Ishikawa (cell line): ENCODE measurements at regions not wholly inside any gene's neighbourhood (a gene's known extent, or its start where the extent isn't known, plus 50 kb on each side); places are given as distances from the start of the nearest gene placed in this dataset.

ENCODE experiments used
- CEBPB ChIP-seq: IDR thresholded peaks from 2 replicates; pipeline ENCODE4 v1.6.1; 2012
- CREB1 ChIP-seq: IDR thresholded peaks from 2 replicates; pipeline ENCODE4 v1.6.1; 2012; ENCODE audit warnings: low read depth
- EP300 ChIP-seq: IDR thresholded peaks from 2 replicates; pipeline ENCODE4 v1.6.1; 2012; ENCODE audit warnings: borderline replicate concordance
- FOXM1 ChIP-seq: IDR thresholded peaks from 2 replicates; pipeline ENCODE4 v1.6.1; 2012; ENCODE audit warnings: low read depth, borderline replicate concordance
- MAX ChIP-seq: IDR thresholded peaks from 2 replicates; pipeline ENCODE4 v1.6.1; 2012
- RAD21 ChIP-seq: IDR thresholded peaks from 2 replicates; pipeline ENCODE4 v1.6.1; 2012; ENCODE audit warnings: low read depth
- TAF1 ChIP-seq: IDR thresholded peaks from 2 replicates; pipeline ENCODE4 v1.6.1; 2012; ENCODE audit warnings: low read depth, mild to moderate bottlenecking
- TCF12 ChIP-seq: IDR thresholded peaks from 2 replicates; pipeline ENCODE4 v1.6.1; 2012; ENCODE audit warnings: low read depth
- TEAD4 ChIP-seq: IDR thresholded peaks from 2 replicates; pipeline ENCODE4 v1.6.1; 2012
- YY1 ChIP-seq: IDR thresholded peaks from 2 replicates; pipeline ENCODE4 v1.6.1; 2012; ENCODE audit warnings: low read depth

GRCh38 chr12:66903782-66904396 lies 225.0 kb upstream of the GRIP1 start:
- no peak for TF ChIP-seq FOXM1
- no peak for TF ChIP-seq TAF1
- no peak for TF ChIP-seq MAX
- no peak for TF ChIP-seq EP300
- no peak for TF ChIP-seq TEAD4
- no peak for TF ChIP-seq YY1
- no peak for TF ChIP-seq TCF12
- TF ChIP-seq CREB1 = no peak
- TF ChIP-seq RAD21 = peak; percentile 26; the same call in 1 of the 2 replicates
- TF ChIP-seq CEBPB = no peak
